ENCODE measurements at regions not wholly inside any gene's neighbourhood (a gene's known extent, or its start where the extent isn't known, plus 50 kb on each side); places are given as distances from the start of the nearest gene placed in this dataset.

DNA sequence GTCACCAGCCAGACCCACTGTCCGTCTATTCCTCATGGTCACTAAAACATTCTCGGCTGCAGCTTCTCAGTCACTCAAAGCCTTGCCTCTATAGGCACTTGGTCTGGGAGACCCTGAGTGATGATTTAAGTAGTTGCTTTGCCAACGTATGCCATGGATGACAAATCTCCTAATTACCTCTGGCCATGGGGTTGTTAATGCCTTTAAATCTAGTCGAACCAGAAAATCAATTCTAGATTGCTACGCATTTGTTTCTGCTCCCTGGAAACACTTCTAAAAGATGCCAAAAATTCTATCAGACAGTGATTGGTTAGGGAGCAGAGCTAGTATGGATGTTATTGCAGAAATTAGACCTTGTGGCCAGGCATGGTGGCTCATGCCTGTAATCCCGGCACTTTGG is 57.0 kb upstream of the RTL6 start:
- TF ChIP-seq TEAD4 (IDR thresholded peaks at IDR 0.05; ENCODE audit: borderline replicate concordance, insufficient read depth) (no peak), SIN3A (IDR thresholded peaks at IDR 0.05; ENCODE audit: borderline replicate concordance, low read depth, low read length) (no peak), YY1 (IDR thresholded peaks at IDR 0.05; ENCODE audit: low read depth) (no peak), RAD21 (IDR thresholded peaks at IDR 0.05; ENCODE audit: low read length) (no peak)
- TF ChIP-seq, protein P1, sequence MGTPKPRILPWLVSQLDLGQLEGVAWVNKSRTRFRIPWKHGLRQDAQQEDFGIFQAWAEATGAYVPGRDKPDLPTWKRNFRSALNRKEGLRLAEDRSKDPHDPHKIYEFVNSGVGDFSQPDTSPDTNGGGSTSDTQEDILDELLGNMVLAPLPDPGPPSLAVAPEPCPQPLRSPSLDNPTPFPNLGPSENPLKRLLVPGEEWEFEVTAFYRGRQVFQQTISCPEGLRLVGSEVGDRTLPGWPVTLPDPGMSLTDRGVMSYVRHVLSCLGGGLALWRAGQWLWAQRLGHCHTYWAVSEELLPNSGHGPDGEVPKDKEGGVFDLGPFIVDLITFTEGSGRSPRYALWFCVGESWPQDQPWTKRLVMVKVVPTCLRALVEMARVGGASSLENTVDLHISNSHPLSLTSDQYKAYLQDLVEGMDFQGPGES (IDR thresholded peaks at IDR 0.05; ENCODE audit: low read depth, low read length): no peak
- TF ChIP-seq, protein P2, sequence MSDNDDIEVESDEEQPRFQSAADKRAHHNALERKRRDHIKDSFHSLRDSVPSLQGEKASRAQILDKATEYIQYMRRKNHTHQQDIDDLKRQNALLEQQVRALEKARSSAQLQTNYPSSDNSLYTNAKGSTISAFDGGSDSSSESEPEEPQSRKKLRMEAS (IDR thresholded peaks at IDR 0.05; ENCODE audit: low read depth): no peak
- CTCF ChIA-PET: no interaction called here
- H3F3A ChIP-seq (replicated peaks; ENCODE audit: insufficient read depth): no peaks in the 10 kb centered on the region
- no peak overlapping the region for H3K4me3 ChIP-seq (ENCODE audit: low read depth in 2 of 2, low read length in 1 of 2)
- no peaks in the 10 kb centered on the region for H3K9me3 ChIP-seq
- H3K79me2 ChIP-seq (ENCODE audit: insufficient read depth): no peaks in the 10 kb centered on the region
- no peak overlapping the region for H3K27ac ChIP-seq (ENCODE audit: low read depth in 2 of 2, low read length in 1 of 2)
- DNase-seq: no peak
- no peaks in the 10 kb centered on the region for H3K4me1 ChIP-seq (ENCODE audit: control insufficient read depth in 1 of 2, insufficient read depth in 2 of 2, low read depth in 1 of 2, low read length in 1 of 2)
- POLR2A ChIA-PET: no interaction called here
- H2AFZ ChIP-seq (ENCODE audit: low read depth): no peak overlapping the region
- H3K36me3 ChIP-seq (replicated peaks in 1 of 2; ENCODE audit: control insufficient read depth in 1 of 2, insufficient read depth in 2 of 2, low read length in 1 of 2): no peaks in the 10 kb centered on the region
- WGBS (ENCODE audit: low lambda C conversion rate): 48% methylated on average over 6 of the region's 6 CpGs
- peaks cover 20% of the 10 kb centered on the region for H3K27me3 ChIP-seq (ENCODE audit: insufficient read depth)
- H3K9ac ChIP-seq: no peak overlapping the region
- H3K9me2 ChIP-seq: no peaks in the 10 kb centered on the region
- H4K20me1 ChIP-seq (ENCODE audit: insufficient read depth): no peaks in the 10 kb centered on the region
- H3K4me2 ChIP-seq: no peak overlapping the region

DNA sequence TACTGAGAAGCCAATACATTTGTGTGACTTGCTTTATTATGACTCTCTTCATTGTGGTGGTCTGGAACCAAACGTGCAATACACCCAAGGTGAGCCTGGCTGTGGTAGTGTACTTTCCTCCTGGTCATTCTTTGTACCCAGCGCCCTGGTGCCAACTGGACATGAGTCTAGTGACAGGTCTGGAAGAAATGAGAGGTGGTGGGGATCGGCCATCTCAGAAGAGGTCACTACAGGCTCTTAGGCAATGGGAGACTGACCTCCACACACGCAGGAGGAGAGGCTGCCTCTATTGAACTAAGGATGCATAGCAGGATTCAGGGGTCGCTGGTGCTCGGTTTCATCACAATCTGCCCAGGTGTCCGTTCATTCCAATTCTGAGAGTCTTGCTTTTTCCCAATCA is 56.4 kb upstream of the RTL6 start:
- H3K36me3 ChIP-seq (replicated peaks in 1 of 2; ENCODE audit: control insufficient read depth in 1 of 2, insufficient read depth in 2 of 2, low read length in 1 of 2): no peaks in the 10 kb centered on the region
- TF ChIP-seq RFX5 (IDR thresholded peaks at IDR 0.05; ENCODE audit: low read length) (no peak), ELF1 (IDR thresholded peaks at IDR 0.05) (no peak)
- TF ChIP-seq, protein P3, sequence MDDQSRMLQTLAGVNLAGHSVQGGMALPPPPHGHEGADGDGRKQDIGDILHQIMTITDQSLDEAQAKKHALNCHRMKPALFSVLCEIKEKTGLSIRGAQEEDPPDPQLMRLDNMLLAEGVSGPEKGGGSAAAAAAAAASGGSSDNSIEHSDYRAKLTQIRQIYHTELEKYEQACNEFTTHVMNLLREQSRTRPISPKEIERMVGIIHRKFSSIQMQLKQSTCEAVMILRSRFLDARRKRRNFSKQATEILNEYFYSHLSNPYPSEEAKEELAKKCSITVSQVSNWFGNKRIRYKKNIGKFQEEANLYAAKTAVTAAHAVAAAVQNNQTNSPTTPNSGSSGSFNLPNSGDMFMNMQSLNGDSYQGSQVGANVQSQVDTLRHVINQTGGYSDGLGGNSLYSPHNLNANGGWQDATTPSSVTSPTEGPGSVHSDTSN (IDR thresholded peaks at IDR 0.05): no peak
- no peaks in the 10 kb centered on the region for H3K79me2 ChIP-seq (ENCODE audit: insufficient read depth)
- no peaks in the 10 kb centered on the region for H3K9me2 ChIP-seq
- H3K9ac ChIP-seq: no peak overlapping the region
- ChIA-PET CTCF (interaction anchor here (0.7 kb wide), 1 partner anchor 32 kb away, joined by 3 read pairs; no protein-coding TSS in a partner anchor), POLR2A (no interaction called here)
- no peak overlapping the region for H3K27ac ChIP-seq (ENCODE audit: low read depth in 2 of 2, low read length in 1 of 2)
- DNase-seq: no peak
- no peak overlapping the region for H3K4me2 ChIP-seq
- no peak overlapping the region for H2AFZ ChIP-seq (ENCODE audit: low read depth)
- H3F3A ChIP-seq (replicated peaks; ENCODE audit: insufficient read depth): no peaks in the 10 kb centered on the region
- no peaks in the 10 kb centered on the region for H3K4me1 ChIP-seq (ENCODE audit: control insufficient read depth in 1 of 2, insufficient read depth in 2 of 2, low read depth in 1 of 2, low read length in 1 of 2)
- H4K20me1 ChIP-seq (ENCODE audit: insufficient read depth): no peaks in the 10 kb centered on the region
- H3K9me3 ChIP-seq: no peaks in the 10 kb centered on the region
- no peak overlapping the region for H3K4me3 ChIP-seq (ENCODE audit: low read depth in 2 of 2, low read length in 1 of 2)
- peaks cover 20% of the 10 kb centered on the region for H3K27me3 ChIP-seq (ENCODE audit: insufficient read depth)
- 65% methylated on average over 7 of the region's 7 CpGs for WGBS (ENCODE audit: low lambda C conversion rate)
